Fibroblast of skin of left biceps (primary cell): ENCODE measurements at regions not wholly inside any gene's neighbourhood (a gene's known extent, or its start where the extent isn't known, plus 50 kb on each side); places are given as distances from the start of the nearest gene placed in this dataset.
A peak's percentile ranks its signal among the peaks of the same experiment; 100 is the strongest.
"Not testable (repeated sequence)": the region's sequence is repeated elsewhere in the genome, so short reads cannot be mapped to it uniquely, and the experiment has no call there.

Experiments used
- DNase-seq, 2 experiments: peaks; one replicate each; pipeline ENCODE4 v3.0.0-alpha.2; 2013; ENCODE audit warnings: low read depth in 2 of 2

- peak; percentile 18 to 23 for DNase-seq
These were observed 108.3 kb downstream of the MTERF1 start for GRCh38 chr7:91771921-91772815.

GRCh38 chr7:91776171-91776570, 104.3 kb downstream of the MTERF1 start:
- DNase-seq: no peak

- no peak for DNase-seq
These were observed 103.0 kb downstream of the MTERF1 start for GRCh38 chr7:91777522-91777921.

- no peak for DNase-seq
These were observed 102.1 kb downstream of the MTERF1 start for GRCh38 chr7:91778416-91778815.

GRCh38 chr7:91780521-91780920, 100.0 kb downstream of the MTERF1 start:
- DNase-seq: no peak

GRCh38 chr7:91784469-91784868, 96.0 kb downstream of the MTERF1 start:
- DNase-seq: peak; percentile 38 to 39

GRCh38 chr7:91787931-91788330, 92.6 kb downstream of the MTERF1 start:
- DNase-seq: no peak

- DNase-seq: no peak
These were observed 91.4 kb downstream of the MTERF1 start for GRCh38 chr7:91789086-91789485.

- no peak for DNase-seq
These were observed 90.9 kb downstream of the MTERF1 start for GRCh38 chr7:91789558-91789957.

- DNase-seq: not testable (repeated sequence)
These were observed 89.9 kb downstream of the MTERF1 start for GRCh38 chr7:91790646-91791045.

GRCh38 chr7:91796122-91796521, 84.4 kb downstream of the MTERF1 start:
- DNase-seq: no peak

- no peak for DNase-seq
These were observed 82.1 kb downstream of the MTERF1 start for GRCh38 chr7:91798425-91798824.

GRCh38 chr7:91800389-91800788, 80.1 kb downstream of the MTERF1 start:
- no peak for DNase-seq

GRCh38 chr7:91801331-91801983, 79.0 kb downstream of the MTERF1 start:
- DNase-seq: no peak

- DNase-seq: no peak
These were observed 69.3 kb downstream of the MTERF1 start for GRCh38 chr7:91811236-91811635.

GRCh38 chr7:91811641-91812040, 68.9 kb downstream of the MTERF1 start:
- no peak for DNase-seq

GRCh38 chr7:91812388-91812787, 68.1 kb downstream of the MTERF1 start:
- DNase-seq: no peak

- no peak for DNase-seq
These were observed 66.3 kb downstream of the MTERF1 start for GRCh38 chr7:91814189-91814588.
